ENCODE measurements at regions not wholly inside any gene's neighbourhood (a gene's known extent, or its start where the extent isn't known, plus 50 kb on each side); places are given as distances from the start of the nearest gene placed in this dataset.

DNA sequence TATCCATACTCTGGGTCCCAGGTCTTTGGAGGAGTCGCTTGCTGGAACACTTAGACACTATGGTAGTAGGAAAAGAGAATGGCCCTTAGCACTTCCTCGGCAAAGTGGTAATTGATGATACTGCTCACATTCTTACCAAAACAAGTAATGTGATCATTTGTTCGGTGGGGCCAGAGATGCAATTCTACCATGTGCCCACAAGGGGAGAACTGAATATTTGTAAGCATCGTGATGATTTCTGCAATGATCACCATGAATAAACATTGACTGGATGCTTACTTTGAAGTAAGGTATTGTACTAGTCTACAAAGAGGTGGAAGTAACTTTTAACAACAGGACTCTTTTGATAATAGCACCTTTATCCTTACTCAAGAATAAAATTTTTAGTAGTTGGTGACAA is 109.7 kb downstream of the CD8B2 start:
- WGBS, 2 experiments (ENCODE audit: insufficient coverage in 2 of 2), result no CpG with 5 or more reads among the region's 4 CpGs
- Histone ChIP-seq H3K4me1 (ENCODE audit: control insufficient read depth, insufficient read depth, low read length, poor library complexity, severe bottlenecking) (no peaks in the 10 kb centered on the region), H3K4me3 (ENCODE audit: extremely low read depth, insufficient read depth, low read length, poor library complexity, severe bottlenecking) (no peak overlapping the region), H3K36me3 (ENCODE audit: control insufficient read depth, insufficient read depth, low read length) (no peaks in the 10 kb centered on the region), H3K9me3 (ENCODE audit: control insufficient read depth, low read length) (no peaks in the 10 kb centered on the region), H3K27ac (ENCODE audit: low read depth, low read length, severe bottlenecking) (no peak overlapping the region)

DNA sequence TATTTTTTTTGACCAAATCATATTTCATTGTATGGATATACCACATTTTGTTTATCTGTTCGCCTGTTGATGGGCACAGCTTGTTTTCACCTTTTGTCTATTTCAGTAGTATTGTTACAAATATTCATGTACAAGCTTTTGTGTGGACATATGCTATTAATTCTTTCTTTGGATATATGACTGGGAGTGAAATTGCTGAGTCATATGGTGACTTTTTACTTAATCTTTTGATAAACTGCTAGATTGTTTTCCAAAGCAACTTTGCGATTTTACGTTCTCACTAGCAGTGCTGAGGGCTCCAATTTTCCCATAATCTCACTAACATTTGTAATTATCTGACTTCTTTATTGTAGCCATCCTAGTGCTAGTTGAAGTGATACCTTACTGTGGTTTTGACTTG is 112.4 kb downstream of the CD8B2 start:
- no CpG with 5 or more reads among the region's 3 CpGs for WGBS, 2 experiments (ENCODE audit: insufficient coverage in 2 of 2)
- H3K9me3 ChIP-seq (ENCODE audit: control insufficient read depth, low read length), result no peaks in the 10 kb centered on the region

DNA sequence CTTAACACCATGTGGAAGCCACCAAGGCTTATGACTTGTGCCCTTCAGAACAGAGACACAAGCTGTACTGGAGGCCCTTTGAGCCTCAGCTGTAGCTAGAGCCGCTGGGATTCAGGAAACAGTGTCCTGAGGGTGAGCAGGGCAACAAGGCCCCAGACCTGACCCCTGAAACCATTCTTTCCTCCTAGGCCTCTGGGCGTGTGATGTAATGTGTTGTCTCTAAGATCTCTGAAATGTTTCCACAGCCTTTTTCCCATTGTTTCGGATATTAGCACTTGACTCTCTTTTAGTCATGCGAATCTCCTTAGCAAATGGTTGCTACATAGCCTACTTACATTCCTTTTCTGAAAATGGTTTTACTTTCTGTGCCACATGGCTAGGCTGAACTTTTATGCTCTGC is 114.9 kb downstream of the CD8B2 start:
- H3K27ac ChIP-seq (ENCODE audit: low read depth, low read length, severe bottlenecking), result no peak overlapping the region
- H3K9me3 ChIP-seq (ENCODE audit: control insufficient read depth, low read length), result no peaks in the 10 kb centered on the region
- no peaks in the 10 kb centered on the region for H3K36me3 ChIP-seq (ENCODE audit: control insufficient read depth, insufficient read depth, low read length)
- WGBS, 2 experiments (ENCODE audit: insufficient coverage in 2 of 2), result 87 to 91% methylated on average over 4 of the region's 4 CpGs
- H3K4me1 ChIP-seq (ENCODE audit: control insufficient read depth, insufficient read depth, low read length, poor library complexity, severe bottlenecking), result no peaks in the 10 kb centered on the region
- no peak overlapping the region for H3K4me3 ChIP-seq (ENCODE audit: extremely low read depth, insufficient read depth, low read length, poor library complexity, severe bottlenecking)

More for the DNA sequence above, 112.4 kb downstream of the CD8B2 start:
- no peak overlapping the region for H3K27ac ChIP-seq (ENCODE audit: low read depth, low read length, severe bottlenecking)
- H3K36me3 ChIP-seq (ENCODE audit: control insufficient read depth, insufficient read depth, low read length), result no peaks in the 10 kb centered on the region
- no peaks in the 10 kb centered on the region for H3K4me1 ChIP-seq (ENCODE audit: control insufficient read depth, insufficient read depth, low read length, poor library complexity, severe bottlenecking)
- no peak overlapping the region for H3K4me3 ChIP-seq (ENCODE audit: extremely low read depth, insufficient read depth, low read length, poor library complexity, severe bottlenecking)

DNA sequence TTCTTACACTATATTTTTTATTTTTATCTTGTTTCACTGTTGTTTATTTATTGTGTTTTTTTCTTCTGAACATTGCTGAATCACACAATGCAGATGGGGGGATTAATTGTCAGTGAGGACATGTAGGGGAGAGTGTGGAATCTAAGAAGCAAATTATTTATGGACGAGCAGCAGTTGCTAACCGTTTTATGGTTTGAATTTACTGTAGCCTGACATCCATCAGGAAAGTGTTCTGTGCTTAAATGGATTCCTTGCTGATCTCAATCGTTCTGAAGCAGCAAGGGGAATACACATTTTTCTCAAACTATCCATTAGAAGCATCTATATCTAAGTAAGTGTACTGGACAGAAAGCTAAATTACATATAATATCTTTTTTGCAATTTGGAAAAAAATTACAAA is 119.5 kb downstream of the CD8B2 start:
- H3K27ac ChIP-seq (ENCODE audit: low read depth, low read length, severe bottlenecking), result no peak overlapping the region
- WGBS, 2 experiments (ENCODE audit: insufficient coverage in 2 of 2), result 75 to 92% methylated on average over 2 of the region's 3 CpGs
- H3K4me3 ChIP-seq (ENCODE audit: extremely low read depth, insufficient read depth, low read length, poor library complexity, severe bottlenecking), result no peak overlapping the region
- H3K36me3 ChIP-seq (ENCODE audit: control insufficient read depth, insufficient read depth, low read length), result no peaks in the 10 kb centered on the region
- H3K4me1 ChIP-seq (ENCODE audit: control insufficient read depth, insufficient read depth, low read length, poor library complexity, severe bottlenecking), result no peaks in the 10 kb centered on the region
- H3K9me3 ChIP-seq (ENCODE audit: control insufficient read depth, low read length), result no peaks in the 10 kb centered on the region

DNA sequence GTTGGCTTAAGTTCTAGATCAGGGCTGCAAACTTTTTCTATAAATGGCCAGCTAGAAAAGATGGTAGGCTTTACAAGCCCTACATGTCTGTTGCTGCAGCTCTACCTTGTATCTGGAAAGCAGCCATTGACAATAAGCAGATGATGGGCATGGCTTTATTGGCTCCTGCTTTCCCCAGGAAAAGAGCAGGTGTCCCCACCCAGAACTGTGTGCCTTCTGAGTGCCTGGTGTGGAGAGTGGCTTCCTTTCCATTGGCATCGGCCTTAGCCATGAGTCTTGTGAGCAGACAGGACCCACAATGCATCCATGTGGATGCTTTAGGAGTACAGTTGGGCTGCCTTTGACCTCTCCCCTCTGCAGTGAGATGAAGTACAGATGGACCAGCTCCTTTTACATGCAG is 120.2 kb downstream of the CD8B2 start:
- WGBS, 2 experiments (ENCODE audit: insufficient coverage in 2 of 2), result 86 to 88% methylated on average over 1 of the region's 1 CpG
- H3K27ac ChIP-seq (ENCODE audit: low read depth, low read length, severe bottlenecking), result no peak overlapping the region
- H3K9me3 ChIP-seq (ENCODE audit: control insufficient read depth, low read length), result no peaks in the 10 kb centered on the region
- no peaks in the 10 kb centered on the region for H3K36me3 ChIP-seq (ENCODE audit: control insufficient read depth, insufficient read depth, low read length)
- H3K4me3 ChIP-seq (ENCODE audit: extremely low read depth, insufficient read depth, low read length, poor library complexity, severe bottlenecking), result no peak overlapping the region
- H3K4me1 ChIP-seq (ENCODE audit: control insufficient read depth, insufficient read depth, low read length, poor library complexity, severe bottlenecking), result no peaks in the 10 kb centered on the region

DNA sequence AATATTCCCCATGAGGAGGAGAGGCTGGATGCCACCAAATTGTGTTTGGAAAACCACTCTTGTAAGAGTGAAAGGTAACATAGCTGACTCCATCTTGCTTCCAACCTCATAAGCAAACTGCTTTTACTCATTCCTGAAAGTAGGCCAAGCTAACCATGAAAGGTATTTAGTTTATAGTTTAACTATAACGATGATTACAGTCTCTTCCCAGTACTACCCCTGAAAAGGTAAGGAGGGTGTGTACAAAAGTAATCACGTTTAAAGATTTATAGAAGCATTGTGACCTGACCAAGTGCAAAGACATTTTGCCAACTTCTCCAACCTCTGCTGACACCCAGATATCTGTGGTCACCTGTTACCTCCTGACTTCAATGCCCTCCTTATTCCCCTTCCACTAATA is 122.6 kb downstream of the CD8B2 start:
- Histone ChIP-seq H3K27ac (ENCODE audit: low read depth, low read length, severe bottlenecking) (no peak overlapping the region), H3K9me3 (ENCODE audit: control insufficient read depth, low read length) (no peaks in the 10 kb centered on the region), H3K4me3 (ENCODE audit: extremely low read depth, insufficient read depth, low read length, poor library complexity, severe bottlenecking) (no peak overlapping the region), H3K36me3 (ENCODE audit: control insufficient read depth, insufficient read depth, low read length) (no peaks in the 10 kb centered on the region), H3K4me1 (ENCODE audit: control insufficient read depth, insufficient read depth, low read length, poor library complexity, severe bottlenecking) (no peaks in the 10 kb centered on the region)
- 57 to 86% methylated on average over 1 of the region's 2 CpGs for WGBS, 2 experiments (ENCODE audit: insufficient coverage in 2 of 2)

DNA sequence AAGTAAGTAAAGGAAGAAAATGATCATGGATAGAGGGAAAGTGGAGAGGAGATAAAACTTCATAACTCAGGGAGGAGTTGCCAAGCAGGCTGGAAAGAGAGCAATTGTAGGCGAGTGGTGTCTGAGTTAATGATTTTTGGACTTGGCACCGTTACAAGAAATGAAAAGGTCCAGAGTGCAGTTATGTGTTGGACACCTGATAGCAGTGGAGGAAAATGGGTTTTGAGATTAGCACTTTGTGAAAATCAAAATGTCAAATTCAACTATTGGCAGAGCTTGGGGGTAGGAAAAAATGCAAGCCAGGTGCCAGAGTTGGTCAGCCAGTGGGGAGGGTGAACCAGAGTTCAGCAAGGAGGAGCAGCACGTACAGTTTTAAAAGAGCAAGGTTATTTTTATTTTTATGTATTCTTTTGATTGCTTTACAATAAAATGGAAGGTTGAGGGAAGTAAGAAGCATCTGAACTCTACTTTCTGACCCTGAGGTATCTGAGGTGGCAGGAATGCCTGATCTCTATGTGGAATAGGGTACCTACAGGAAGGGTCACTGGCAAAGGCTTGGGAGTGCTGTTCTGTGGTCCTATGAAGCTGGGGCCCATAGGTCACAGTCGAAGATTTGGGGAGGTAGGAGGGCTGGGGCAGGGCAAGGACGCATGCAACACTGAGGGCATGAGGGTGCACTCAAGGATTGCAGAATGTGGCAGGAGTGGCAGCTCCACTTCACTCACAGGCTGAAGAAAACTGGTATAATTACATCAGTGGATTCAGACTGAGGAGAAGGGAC is 127.5 kb downstream of the CD8B2 start:
- Histone ChIP-seq H3K27ac (ENCODE audit: low read depth, low read length, severe bottlenecking) (no peak overlapping the region), H3K4me1 (ENCODE audit: control insufficient read depth, insufficient read depth, low read length, poor library complexity, severe bottlenecking) (no peaks in the 10 kb centered on the region), H3K9me3 (ENCODE audit: control insufficient read depth, low read length) (no peaks in the 10 kb centered on the region), H3K36me3 (ENCODE audit: control insufficient read depth, insufficient read depth, low read length) (no peaks in the 10 kb centered on the region), H3K4me3 (ENCODE audit: extremely low read depth, insufficient read depth, low read length, poor library complexity, severe bottlenecking) (no peak overlapping the region)
- 84 to 89% methylated on average over 4 to 5 of the region's 5 CpGs for WGBS, 2 experiments (ENCODE audit: insufficient coverage in 2 of 2)

DNA sequence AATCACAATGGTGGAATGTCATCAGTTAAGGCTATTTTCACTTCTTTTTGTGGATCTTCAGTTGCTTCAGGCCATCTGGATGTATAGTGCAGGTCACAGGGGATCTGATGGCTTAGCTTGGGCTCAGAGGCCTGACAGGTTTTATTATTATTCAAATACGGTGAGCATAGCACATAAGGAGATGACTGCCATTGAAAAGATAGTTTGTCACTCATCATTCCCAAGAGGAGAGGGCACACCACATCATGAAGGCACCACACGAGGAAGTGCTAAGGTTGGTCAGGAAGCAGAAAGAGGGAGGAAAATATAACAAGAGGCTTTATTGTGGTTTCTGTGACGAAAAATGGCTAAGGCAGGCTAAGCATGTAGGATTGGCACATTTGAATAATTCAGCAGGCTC is 131.4 kb downstream of the CD8B2 start:
- Histone ChIP-seq H3K36me3 (ENCODE audit: control insufficient read depth, insufficient read depth, low read length) (no peaks in the 10 kb centered on the region), H3K4me3 (ENCODE audit: extremely low read depth, insufficient read depth, low read length, poor library complexity, severe bottlenecking) (no peak overlapping the region), H3K9me3 (ENCODE audit: control insufficient read depth, low read length) (no peaks in the 10 kb centered on the region), H3K4me1 (ENCODE audit: control insufficient read depth, insufficient read depth, low read length, poor library complexity, severe bottlenecking) (no peaks in the 10 kb centered on the region), H3K27ac (ENCODE audit: low read depth, low read length, severe bottlenecking) (no peak overlapping the region)
- 72 to 76% methylated on average over 2 to 3 of the region's 3 CpGs for WGBS, 2 experiments (ENCODE audit: insufficient coverage in 2 of 2)

DNA sequence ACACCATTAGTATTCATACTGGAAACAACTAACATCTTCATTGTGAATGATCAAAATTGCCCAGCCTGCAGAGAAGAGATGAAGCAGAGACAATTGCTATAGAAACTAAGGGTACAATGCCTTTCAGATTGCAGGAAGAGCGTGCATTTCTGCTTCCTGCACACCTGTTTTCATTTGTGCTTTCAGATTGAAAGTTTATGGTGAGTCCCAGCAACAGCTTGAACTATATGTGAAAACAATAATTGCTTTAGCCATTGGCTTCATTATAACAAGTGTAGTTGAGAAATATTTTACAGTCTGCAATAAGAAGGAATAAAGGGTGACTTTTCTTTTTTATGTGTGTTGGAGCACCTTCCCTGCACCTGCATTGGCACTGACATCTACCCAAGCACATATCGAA is 136.3 kb downstream of the CD8B2 start:
- Histone ChIP-seq H3K27ac (ENCODE audit: low read depth, low read length, severe bottlenecking) (no peak overlapping the region), H3K9me3 (ENCODE audit: control insufficient read depth, low read length) (peaks cover 11% of the 10 kb centered on the region), H3K4me1 (ENCODE audit: control insufficient read depth, insufficient read depth, low read length, poor library complexity, severe bottlenecking) (no peaks in the 10 kb centered on the region), H3K36me3 (ENCODE audit: control insufficient read depth, insufficient read depth, low read length) (no peaks in the 10 kb centered on the region), H3K4me3 (ENCODE audit: extremely low read depth, insufficient read depth, low read length, poor library complexity, severe bottlenecking) (no peak overlapping the region)
- 82 to 100% methylated on average over 1 of the region's 2 CpGs for WGBS, 2 experiments (ENCODE audit: insufficient coverage in 2 of 2)

DNA sequence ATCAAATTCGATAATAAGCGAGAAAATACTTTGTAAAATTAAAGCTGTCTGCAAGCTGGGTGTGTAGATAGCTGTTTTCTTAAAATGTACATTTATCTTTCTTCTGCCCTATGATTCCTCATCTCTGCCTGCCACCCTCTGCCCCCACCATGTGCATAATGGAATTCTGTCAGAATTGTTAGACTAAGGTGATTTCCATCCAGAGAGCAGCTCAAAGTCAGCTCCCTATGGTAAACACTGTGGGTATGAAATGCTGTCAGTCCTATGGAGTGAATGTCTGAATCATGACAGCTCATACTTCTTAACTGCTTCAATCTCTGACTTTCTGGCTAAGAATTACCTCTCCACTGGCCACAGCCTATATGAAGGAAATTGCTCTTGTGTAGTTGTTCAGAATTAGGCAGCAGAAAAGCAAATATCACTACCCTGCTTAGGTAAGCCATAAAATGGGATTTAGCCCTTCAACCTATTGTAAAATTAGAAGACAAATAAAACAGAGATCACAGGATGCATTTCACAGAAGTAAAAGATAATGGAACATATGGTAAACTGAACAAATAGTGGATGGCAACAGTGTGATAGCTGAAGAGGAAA is 137.7 kb downstream of the CD8B2 start:
- Histone ChIP-seq H3K27ac (ENCODE audit: low read depth, low read length, severe bottlenecking) (no peak overlapping the region), H3K36me3 (ENCODE audit: control insufficient read depth, insufficient read depth, low read length) (no peaks in the 10 kb centered on the region), H3K9me3 (ENCODE audit: control insufficient read depth, low read length) (peaks cover 13% of the 10 kb centered on the region), H3K4me3 (ENCODE audit: extremely low read depth, insufficient read depth, low read length, poor library complexity, severe bottlenecking) (no peak overlapping the region), H3K4me1 (ENCODE audit: control insufficient read depth, insufficient read depth, low read length, poor library complexity, severe bottlenecking) (no peaks in the 10 kb centered on the region)
- no CpG with 5 or more reads among the region's 2 CpGs for WGBS, 2 experiments (ENCODE audit: insufficient coverage in 2 of 2)

DNA sequence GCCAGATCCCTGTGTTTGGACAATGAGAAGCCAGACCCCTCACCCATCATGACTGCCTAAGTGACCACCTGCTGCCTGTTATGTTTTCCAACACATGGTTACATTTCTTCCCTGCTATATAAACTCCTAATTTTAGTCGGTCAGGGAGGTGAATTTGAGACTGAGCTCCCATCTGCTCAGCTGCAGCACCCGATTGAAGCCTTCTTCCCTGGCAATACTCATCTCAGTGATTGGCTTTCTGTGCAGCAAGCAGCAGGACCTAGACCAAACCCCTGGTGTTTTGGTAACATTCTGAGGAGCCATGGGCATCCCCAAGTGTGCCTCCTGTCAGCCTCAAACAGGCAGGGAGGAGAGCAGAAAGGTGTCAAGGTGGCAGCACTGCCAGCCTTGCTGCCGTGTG is 141.2 kb downstream of the CD8B2 start:
- Histone ChIP-seq H3K9me3 (ENCODE audit: control insufficient read depth, low read length) (peaks cover 13% of the 10 kb centered on the region), H3K4me1 (ENCODE audit: control insufficient read depth, insufficient read depth, low read length, poor library complexity, severe bottlenecking) (no peaks in the 10 kb centered on the region), H3K4me3 (ENCODE audit: extremely low read depth, insufficient read depth, low read length, poor library complexity, severe bottlenecking) (no peak overlapping the region), H3K36me3 (ENCODE audit: control insufficient read depth, insufficient read depth, low read length) (no peaks in the 10 kb centered on the region), H3K27ac (ENCODE audit: low read depth, low read length, severe bottlenecking) (no peak overlapping the region)
- WGBS, 2 experiments (ENCODE audit: insufficient coverage in 2 of 2), result 83 to 92% methylated on average over 3 of the region's 3 CpGs
